Right atrium auricular region (tissue), 2 donors: ENCODE measurements at regions not wholly inside any gene's neighbourhood (a gene's known extent, or its start where the extent isn't known, plus 50 kb on each side); places are given as distances from the start of the nearest gene placed in this dataset.

Source experiments
- DNase-seq: peaks from one replicate; pipeline ENCODE4 v3.0.0-alpha.2; 2019; ENCODE audit warnings: low spot score
- H3K27ac ChIP-seq, 2 donors: fragments of 200-600 bp; sonication (generic); 1 replicate in 1 of 2; 2 replicates in 1 of 2; pipeline ENCODE4 v1.5.1; 2016 to 2019
- H3K27me3 ChIP-seq, 2 donors: fragments of 200-600 bp; sonication (generic); one replicate each; pipeline versions ENCODE4 v1.5.1 to v1.6.0; 2017 to 2019
- H3K36me3 ChIP-seq: fragments of 200-600 bp; sonication (generic); one replicate; pipeline ENCODE4 v1.5.1; 2016
- H3K4me1 ChIP-seq, 2 donors: fragments of 200-600 bp; sonication (generic); one replicate each; pipeline versions ENCODE4 v1.5.1 to v1.6.0; 2017 to 2019
- H3K4me3 ChIP-seq, 2 donors: fragments of 200-600 bp; sonication (generic); 1 replicate in 1 of 2; 2 replicates in 1 of 2; pipeline ENCODE4 v1.5.1; 2017 to 2019; ENCODE audit warnings: mild to moderate bottlenecking in 1 of 2, moderate library complexity in 1 of 2
- H3K9me3 ChIP-seq, 2 donors: fragments of 200-600 bp; sonication (generic); one replicate each; pipeline ENCODE4 v1.5.1; 2019
- TF ChIP-seq, protein P1 (sequence below), 2 donors: fragments of 200-600 bp; sonication (generic); IDR thresholded peaks; one replicate each; pipeline ENCODE4 v1.5.1; 2019; ENCODE audit warnings: antibody characterized with exemption in 2 of 2

GRCh38 chr21:35885942-35886541 lies 174.3 kb downstream of the SETD4 start:
- no peak for DNase-seq
- Histone ChIP-seq H3K4me1 (no peaks in the 10 kb centered on the region), H3K27me3 (no peaks in the 10 kb centered on the region), H3K36me3 (no peaks in the 10 kb centered on the region), H3K27ac (no peak overlapping the region), H3K9me3 (no peaks in the 10 kb centered on the region), H3K4me3 (no peak overlapping the region)
- TF ChIP-seq, protein P1, sequence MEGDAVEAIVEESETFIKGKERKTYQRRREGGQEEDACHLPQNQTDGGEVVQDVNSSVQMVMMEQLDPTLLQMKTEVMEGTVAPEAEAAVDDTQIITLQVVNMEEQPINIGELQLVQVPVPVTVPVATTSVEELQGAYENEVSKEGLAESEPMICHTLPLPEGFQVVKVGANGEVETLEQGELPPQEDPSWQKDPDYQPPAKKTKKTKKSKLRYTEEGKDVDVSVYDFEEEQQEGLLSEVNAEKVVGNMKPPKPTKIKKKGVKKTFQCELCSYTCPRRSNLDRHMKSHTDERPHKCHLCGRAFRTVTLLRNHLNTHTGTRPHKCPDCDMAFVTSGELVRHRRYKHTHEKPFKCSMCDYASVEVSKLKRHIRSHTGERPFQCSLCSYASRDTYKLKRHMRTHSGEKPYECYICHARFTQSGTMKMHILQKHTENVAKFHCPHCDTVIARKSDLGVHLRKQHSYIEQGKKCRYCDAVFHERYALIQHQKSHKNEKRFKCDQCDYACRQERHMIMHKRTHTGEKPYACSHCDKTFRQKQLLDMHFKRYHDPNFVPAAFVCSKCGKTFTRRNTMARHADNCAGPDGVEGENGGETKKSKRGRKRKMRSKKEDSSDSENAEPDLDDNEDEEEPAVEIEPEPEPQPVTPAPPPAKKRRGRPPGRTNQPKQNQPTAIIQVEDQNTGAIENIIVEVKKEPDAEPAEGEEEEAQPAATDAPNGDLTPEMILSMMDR (IDR thresholded peaks at IDR 0.05), result no peak

DNA sequence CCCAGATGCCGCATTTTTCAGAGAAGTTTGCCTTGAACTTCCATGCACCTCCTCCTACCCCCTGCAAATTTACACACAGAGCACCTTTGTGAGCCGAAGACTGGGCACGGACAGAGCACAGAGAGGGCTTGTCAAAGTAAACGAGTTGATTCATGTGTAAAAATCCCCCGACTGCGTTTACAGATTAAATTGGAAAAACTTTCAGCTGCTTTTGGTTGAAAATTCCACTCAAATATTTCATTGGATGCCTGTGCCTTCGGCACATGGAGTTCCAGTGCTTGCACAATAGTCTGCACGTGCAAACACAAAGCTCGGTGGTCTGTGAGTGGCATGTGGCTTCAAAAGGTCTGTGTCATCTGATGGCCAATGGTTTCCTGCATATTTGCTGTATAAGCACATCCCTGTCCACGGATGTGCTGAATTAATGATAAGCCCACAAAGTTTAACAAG lies 177.5 kb downstream of the SETD4 start:
- no peaks in the 10 kb centered on the region for H3K4me1 ChIP-seq
- no peaks in the 10 kb centered on the region for H3K27me3 ChIP-seq
- no peaks in the 10 kb centered on the region for H3K9me3 ChIP-seq
- DNase-seq, result no peak
- no peak overlapping the region for H3K4me3 ChIP-seq
- TF ChIP-seq, protein P1 (IDR thresholded peaks at IDR 0.05), result no peak
- H3K36me3 ChIP-seq, result no peaks in the 10 kb centered on the region
- no peak overlapping the region for H3K27ac ChIP-seq

DNA sequence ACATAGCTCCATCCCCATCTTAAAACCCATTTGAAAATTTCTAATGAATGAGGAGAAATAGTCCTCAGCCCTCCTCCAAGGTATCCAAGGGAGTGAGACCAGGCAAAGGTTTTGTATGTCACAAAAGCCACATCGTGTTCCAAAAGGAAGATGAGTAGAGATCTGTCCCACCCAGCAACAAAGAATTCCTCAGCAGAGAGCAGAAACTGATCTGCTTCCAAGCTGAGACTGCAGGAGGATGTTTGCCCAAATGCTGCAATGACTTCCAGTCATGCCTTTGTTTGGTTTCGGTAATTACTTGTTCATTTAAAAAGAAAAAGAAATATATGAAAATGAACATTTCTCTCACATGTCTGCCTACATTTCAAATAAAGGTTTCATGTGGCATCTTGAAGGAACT lies 186.9 kb downstream of the SETD4 start:
- no peak for DNase-seq

GRCh38 chr21:35871906-35872305 lies 188.4 kb downstream of the SETD4 start:
- Histone ChIP-seq H3K4me1 (no peaks in the 10 kb centered on the region), H3K27me3 (no peaks in the 10 kb centered on the region), H3K9me3 (peaks cover 0 to 15% of the 10 kb centered on the region in 2 donors), H3K36me3 (no peaks in the 10 kb centered on the region), H3K4me3 (no peak overlapping the region), H3K27ac (no peak overlapping the region)
- DNase-seq, result no peak
- TF ChIP-seq, protein P1 (IDR thresholded peaks at IDR 0.05), result no peak

More for the DNA sequence above, 186.9 kb downstream of the SETD4 start:
- H3K27me3 ChIP-seq, result no peaks in the 10 kb centered on the region
- H3K36me3 ChIP-seq, result no peaks in the 10 kb centered on the region
- H3K4me1 ChIP-seq, result no peaks in the 10 kb centered on the region
- H3K27ac ChIP-seq, result no peak overlapping the region
- TF ChIP-seq, protein P1 (IDR thresholded peaks at IDR 0.05), result no peak
- no peak overlapping the region for H3K4me3 ChIP-seq
- H3K9me3 ChIP-seq, result peaks cover 0 to 14% of the 10 kb centered on the region in 2 donors

- TF ChIP-seq, protein P1 (IDR thresholded peaks at IDR 0.05), result no peak
- DNase-seq, result no peak
- H3K4me1 ChIP-seq, result no peaks in the 10 kb centered on the region
- peaks cover 0 to 15% of the 10 kb centered on the region in 2 donors for H3K9me3 ChIP-seq
- no peaks in the 10 kb centered on the region for H3K27me3 ChIP-seq
- H3K27ac ChIP-seq, result no peak overlapping the region
- no peak overlapping the region for H3K4me3 ChIP-seq
- H3K36me3 ChIP-seq, result no peaks in the 10 kb centered on the region
Measured at GRCh38 chr21:35868869-35869223, 191.5 kb downstream of the SETD4 start.
